Astrocyte of the spinal cord (primary cell): ENCODE measurements at regions not wholly inside any gene's neighbourhood (a gene's known extent, or its start where the extent isn't known, plus 50 kb on each side); places are given as distances from the start of the nearest gene placed in this dataset.

ENCODE experiments used
- DNase-seq: peaks from one replicate; pipeline ENCODE4 v3.0.0; 2011; ENCODE audit warnings: low read depth, low spot score
- H3K4me3 ChIP-seq: 2 replicates; pipeline ENCODE4 v1.5.1; 2011; ENCODE audit warnings: low read depth, mild to moderate bottlenecking, low read length, moderate library complexity
- in situ Hi-C: cut with HindIII; loops from 2 replicates; pipeline ENCODE4 v1.10.0; 2017; ENCODE audit warnings: low sequenced_read_pairs
- TF ChIP-seq, protein P1 (sequence below): IDR thresholded peaks from 2 replicates; pipeline ENCODE4 v1.5.1; 2012; ENCODE audit warnings: low read depth, mild to moderate bottlenecking, low read length, inconsistent platforms

DNA sequence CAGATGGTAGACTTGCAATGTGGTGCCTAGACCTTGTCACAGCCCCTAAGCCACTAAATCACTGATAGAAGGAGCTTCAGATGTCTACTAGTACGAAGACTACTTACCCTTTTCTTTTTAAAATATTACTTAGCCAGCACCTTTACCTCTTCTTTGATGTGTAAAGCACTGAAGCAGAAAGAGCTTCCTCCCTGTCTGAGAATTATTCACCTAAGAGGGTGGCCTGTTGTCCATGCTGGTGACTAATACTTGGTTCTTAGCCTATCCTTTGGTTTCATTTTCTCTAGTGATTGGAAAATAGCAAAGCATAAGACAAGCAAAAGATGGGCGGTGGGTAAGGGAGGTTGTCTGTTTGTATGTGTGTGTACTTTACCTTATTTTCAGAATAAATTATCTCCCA is 794.6 kb downstream of the TFAP2A start:
- in situ Hi-C loops: no loop called here
- H3K4me3 ChIP-seq: no peak overlapping the region
- peak; percentile 16 for DNase-seq
- TF ChIP-seq, protein P1, sequence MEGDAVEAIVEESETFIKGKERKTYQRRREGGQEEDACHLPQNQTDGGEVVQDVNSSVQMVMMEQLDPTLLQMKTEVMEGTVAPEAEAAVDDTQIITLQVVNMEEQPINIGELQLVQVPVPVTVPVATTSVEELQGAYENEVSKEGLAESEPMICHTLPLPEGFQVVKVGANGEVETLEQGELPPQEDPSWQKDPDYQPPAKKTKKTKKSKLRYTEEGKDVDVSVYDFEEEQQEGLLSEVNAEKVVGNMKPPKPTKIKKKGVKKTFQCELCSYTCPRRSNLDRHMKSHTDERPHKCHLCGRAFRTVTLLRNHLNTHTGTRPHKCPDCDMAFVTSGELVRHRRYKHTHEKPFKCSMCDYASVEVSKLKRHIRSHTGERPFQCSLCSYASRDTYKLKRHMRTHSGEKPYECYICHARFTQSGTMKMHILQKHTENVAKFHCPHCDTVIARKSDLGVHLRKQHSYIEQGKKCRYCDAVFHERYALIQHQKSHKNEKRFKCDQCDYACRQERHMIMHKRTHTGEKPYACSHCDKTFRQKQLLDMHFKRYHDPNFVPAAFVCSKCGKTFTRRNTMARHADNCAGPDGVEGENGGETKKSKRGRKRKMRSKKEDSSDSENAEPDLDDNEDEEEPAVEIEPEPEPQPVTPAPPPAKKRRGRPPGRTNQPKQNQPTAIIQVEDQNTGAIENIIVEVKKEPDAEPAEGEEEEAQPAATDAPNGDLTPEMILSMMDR: no peak

DNA sequence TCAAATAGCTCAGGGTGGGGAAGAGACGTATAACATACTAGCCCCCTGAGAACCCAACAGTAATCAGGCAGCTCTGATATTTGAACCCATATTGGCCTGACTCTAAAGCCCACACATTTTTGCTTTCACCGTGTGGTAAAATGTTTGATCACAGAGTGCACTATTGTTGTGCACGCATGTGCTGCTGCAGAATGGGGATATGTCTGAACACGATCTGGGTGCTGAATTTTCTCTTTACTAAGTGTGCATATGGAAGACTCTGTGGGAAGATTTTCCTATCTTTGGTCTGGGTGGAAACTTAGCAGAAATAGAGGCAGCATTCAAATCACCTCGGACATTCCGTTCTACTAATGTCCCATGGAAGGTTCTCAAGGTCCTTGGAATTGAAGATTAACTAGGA is 800.1 kb downstream of the TFAP2A start:
- H3K4me3 ChIP-seq: no peak overlapping the region
- TF ChIP-seq, protein P1: no peak
- DNase-seq: no peak
- in situ Hi-C loops: no loop called here

DNA sequence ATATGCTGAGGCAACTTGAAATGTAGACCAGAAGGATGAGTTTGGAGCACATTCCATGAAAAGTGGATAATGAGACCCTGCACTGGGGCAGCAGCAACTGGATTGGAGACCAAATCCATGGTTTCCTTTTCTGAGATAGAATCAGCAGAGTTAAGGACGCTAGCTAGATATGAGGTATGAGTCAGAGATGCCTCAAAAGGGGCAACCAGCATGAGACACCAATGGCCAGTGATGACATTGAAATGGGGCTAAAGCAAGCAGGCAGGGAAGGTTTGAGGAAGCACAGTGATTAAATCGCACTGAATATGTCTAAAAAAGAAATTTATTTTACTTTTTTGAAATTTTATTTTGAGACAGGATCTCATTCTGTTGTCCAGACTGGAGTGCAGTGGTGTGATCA is 802.4 kb downstream of the TFAP2A start:
- no peak for DNase-seq

DNA sequence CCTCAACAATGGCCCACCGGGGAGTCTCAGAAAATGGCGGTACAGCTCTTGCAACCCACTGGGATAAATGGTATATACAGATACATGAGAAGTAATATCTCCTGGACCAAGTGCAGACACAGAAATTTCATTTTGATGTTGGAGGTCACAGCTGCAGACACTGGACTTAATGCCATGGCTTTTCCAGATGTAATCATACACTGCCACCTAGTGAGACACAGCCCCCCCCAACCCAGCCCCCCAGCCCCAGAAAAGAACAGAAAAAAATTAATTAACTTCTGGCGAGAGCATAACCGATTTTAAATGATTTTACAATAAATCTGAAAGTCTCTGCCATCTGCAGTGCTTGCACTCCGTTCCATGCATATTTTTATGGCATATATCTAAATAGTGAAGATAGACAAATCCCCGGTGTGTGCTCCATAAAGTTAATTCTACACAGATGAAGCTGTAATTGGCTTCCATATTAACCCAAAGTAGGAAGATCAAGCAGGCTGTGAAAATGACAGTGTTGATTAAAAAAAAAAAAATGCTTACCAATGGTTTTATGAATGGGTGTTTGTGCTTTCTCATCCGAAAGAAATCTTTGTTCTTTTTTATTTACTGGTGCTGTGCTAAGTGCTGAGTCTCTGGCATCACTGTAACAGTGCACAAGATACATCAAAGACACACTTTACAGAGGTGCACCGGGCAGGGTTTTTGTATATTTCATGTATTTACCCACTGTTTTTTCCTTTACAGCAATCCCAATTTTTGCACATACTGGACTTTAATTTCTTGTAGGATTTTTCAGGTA is 804.1 kb downstream of the TFAP2A start:
- no peak overlapping the region for H3K4me3 ChIP-seq
- TF ChIP-seq, protein P1: peak; percentile 20
- in situ Hi-C loops: no loop called here
- DNase-seq: no peak

More for the DNA sequence above, 802.4 kb downstream of the TFAP2A start:
- in situ Hi-C loops: no loop called here
- no peak overlapping the region for H3K4me3 ChIP-seq
- TF ChIP-seq, protein P1: no peak

DNA sequence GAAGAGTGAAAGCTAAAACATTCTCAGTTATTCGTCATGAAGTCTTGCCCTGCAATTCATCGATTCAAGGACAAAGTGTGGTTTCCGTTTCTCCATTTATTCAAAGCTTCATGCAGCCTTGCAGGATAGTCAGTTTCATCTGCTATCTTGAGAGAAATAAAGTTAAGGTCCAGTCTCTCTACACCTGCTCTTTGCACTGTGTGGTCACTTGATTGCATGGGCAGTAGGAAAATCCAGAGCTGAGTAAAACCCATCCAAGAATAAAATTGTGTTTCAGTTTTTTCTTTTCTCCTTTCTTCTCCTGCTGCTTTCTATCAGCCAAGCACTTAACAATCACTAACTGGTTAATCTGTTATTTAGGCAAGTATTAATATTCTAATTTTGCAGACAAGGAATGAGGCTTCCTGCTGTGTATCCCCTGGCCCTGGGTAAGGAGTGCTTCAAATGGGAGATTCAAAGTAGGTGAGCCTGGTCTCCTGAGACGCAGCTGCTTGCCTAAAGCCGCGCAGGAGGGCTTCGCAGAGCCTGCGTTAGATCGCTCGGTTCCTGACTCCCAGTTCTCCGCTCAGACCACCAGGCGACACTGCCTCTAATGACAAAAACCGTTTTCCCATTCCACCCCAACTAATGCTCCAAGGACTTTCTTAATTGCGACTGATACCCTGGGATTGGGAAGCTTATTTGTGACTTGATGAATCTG is 808.3 kb downstream of the TFAP2A start:
- H3K4me3 ChIP-seq: no peak overlapping the region
- DNase-seq: no peak
- TF ChIP-seq, protein P1: no peak
- in situ Hi-C loops: no loop called here

DNA sequence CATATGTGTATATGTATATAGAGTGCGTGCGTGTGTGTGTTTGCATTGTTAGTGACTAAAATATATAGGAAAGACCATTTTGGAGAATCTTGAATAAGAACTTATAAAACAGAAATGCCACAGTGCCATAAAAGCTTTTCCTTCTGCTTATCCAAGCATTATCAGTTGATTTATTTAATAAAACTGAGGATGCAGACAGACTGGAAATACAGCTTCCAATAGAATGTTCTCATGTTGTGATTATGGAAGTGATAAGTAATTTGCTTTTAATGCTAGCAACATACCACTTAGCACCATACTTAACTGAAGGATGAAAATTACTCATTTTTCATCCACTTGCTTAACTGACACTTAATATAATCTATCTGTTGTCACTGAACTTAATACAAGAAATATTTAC is 820.1 kb downstream of the TFAP2A start:
- in situ Hi-C loops: no loop called here
- H3K4me3 ChIP-seq: no peak overlapping the region
- no peak for DNase-seq
- TF ChIP-seq, protein P1: no peak
